Esophagus squamous epithelium (tissue), 4 donors: ENCODE measurements at regions not wholly inside any gene's neighbourhood (a gene's known extent, or its start where the extent isn't known, plus 50 kb on each side); places are given as distances from the start of the nearest gene placed in this dataset.
A peak's percentile ranks its signal among the peaks of the same experiment; 100 is the strongest.

ENCODE experiments used
- CTCF ChIP-seq, 6 experiments: fragments of 450-650 bp in 4 of 6; fragments of 200-600 bp in 2 of 6; sonication (generic) in 2 of 6; IDR thresholded peaks; one replicate each; pipeline ENCODE4 v1.5.1; 2016 to 2019; ENCODE audit warnings: antibody characterized with exemption in 6 of 6, mild to moderate bottlenecking in 4 of 6, moderate library complexity in 4 of 6
- POLR2A ChIP-seq, 4 donors: fragments of 450-650 bp; IDR thresholded peaks; one replicate each; pipeline ENCODE4 v1.6.1; 2017; ENCODE audit warnings: antibody characterized with exemption in 4 of 4, mild to moderate bottlenecking in 4 of 4, moderate library complexity in 3 of 4

GRCh38 chr1:8169364-8170058, 143.4 kb upstream of the ERRFI1 start:
- TF ChIP-seq POLR2A (IDR thresholded peaks at IDR 0.05) (no peak), CTCF (IDR thresholded peaks at IDR 0.05) (peak in 1 of 6 experiments; percentile 5)
